Ectodermal cell (in vitro differentiated cells): ENCODE measurements at regions not wholly inside any gene's neighbourhood (a gene's known extent, or its start where the extent isn't known, plus 50 kb on each side); places are given as distances from the start of the nearest gene placed in this dataset.
"Not testable (repeated sequence)": the region's sequence is repeated elsewhere in the genome, so short reads cannot be mapped to it uniquely, and the experiment has no call there.

Experiments
- H3K27ac ChIP-seq: 2 replicates; pipeline ENCODE4 v1.7.0; 2013; ENCODE audit warnings: mild to moderate bottlenecking, low read depth, low read length; ENCODE audit not compliant: insufficient read depth, poor library complexity, severe bottlenecking
- H3K27me3 ChIP-seq: 2 replicates; pipeline ENCODE4 v1.7.0; 2013; ENCODE audit warnings: mild to moderate bottlenecking, low read length; ENCODE audit not compliant: insufficient read depth, control insufficient read depth, poor library complexity, severe bottlenecking
- H3K36me3 ChIP-seq: one replicate; pipeline ENCODE4 v1.7.0; 2013; ENCODE audit warnings: low read length; ENCODE audit not compliant: control insufficient read depth, insufficient read depth
- H3K4me1 ChIP-seq: one replicate; pipeline ENCODE4 v1.7.0; 2013; ENCODE audit warnings: low read length; ENCODE audit not compliant: control insufficient read depth, insufficient read depth
- H3K4me3 ChIP-seq: 2 replicates; pipeline ENCODE4 v1.7.0; 2013; ENCODE audit warnings: low read depth, low read length, control low read depth; ENCODE audit not compliant: insufficient read depth
- H3K9me3 ChIP-seq: 2 replicates; pipeline ENCODE4 v1.7.0; 2013; ENCODE audit warnings: mild to moderate bottlenecking, low read length, moderate library complexity; ENCODE audit not compliant: control insufficient read depth
- WGBS, 2 experiments: methylation state at CpG; one replicate each; pipeline ENCODE4 v1.1.7; 2013; ENCODE audit warnings: missing lambda C conversion rate in 2 of 2; 5-methylcytosine and 5-hydroxymethylcytosine counted together

GRCh38 chr2:47295981-47296635, 73.0 kb upstream of the EPCAM start:
- no peaks in the 10 kb centered on the region for H3K9me3 ChIP-seq
- no peaks in the 10 kb centered on the region for H3K36me3 ChIP-seq
- H3K27ac ChIP-seq: no peak overlapping the region
- 81 to 88% methylated on average over 4 to 5 of the region's 5 CpGs for WGBS, 2 experiments
- peaks cover 7% of the 10 kb centered on the region for H3K4me1 ChIP-seq
- H3K4me3 ChIP-seq: no peak overlapping the region
- no peaks in the 10 kb centered on the region for H3K27me3 ChIP-seq

GRCh38 chr2:47295131-47295980, 73.8 kb upstream of the EPCAM start:
- 46 to 62% methylated on average over 3 of the region's 3 CpGs for WGBS, 2 experiments

GRCh38 chr2:47293976-47294375, 75.1 kb upstream of the EPCAM start:
- no peaks in the 10 kb centered on the region for H3K27me3 ChIP-seq
- WGBS, 2 experiments: 93% methylated on average over 6 of the region's 6 CpGs

More at GRCh38 chr2:47295131-47295980, 73.8 kb upstream of the EPCAM start:
- Histone ChIP-seq H3K9me3 (no peaks in the 10 kb centered on the region), H3K27ac (no peak overlapping the region), H3K4me3 (no peak overlapping the region), H3K27me3 (no peaks in the 10 kb centered on the region), H3K36me3 (no peaks in the 10 kb centered on the region), H3K4me1 (peaks cover 7% of the 10 kb centered on the region)

GRCh38 chr2:47288864-47289263, 80.2 kb upstream of the EPCAM start:
- no peaks in the 10 kb centered on the region for H3K36me3 ChIP-seq
- H3K4me3 ChIP-seq: no peak overlapping the region
- no peaks in the 10 kb centered on the region for H3K9me3 ChIP-seq
- H3K4me1 ChIP-seq: peaks cover 8% of the 10 kb centered on the region
- 91% methylated on average over 1 of the region's 1 CpG; no CpG with 5 or more reads in 1 of the 2 experiments for WGBS, 2 experiments
- H3K27me3 ChIP-seq: no peaks in the 10 kb centered on the region
- no peak overlapping the region for H3K27ac ChIP-seq

More at GRCh38 chr2:47293976-47294375, 75.1 kb upstream of the EPCAM start:
- H3K4me3 ChIP-seq: no peak overlapping the region
- peaks cover 7% of the 10 kb centered on the region for H3K4me1 ChIP-seq
- H3K9me3 ChIP-seq: no peaks in the 10 kb centered on the region
- H3K36me3 ChIP-seq: no peaks in the 10 kb centered on the region
- no peak overlapping the region for H3K27ac ChIP-seq

GRCh38 chr2:47283659-47284058, 85.5 kb upstream of the EPCAM start:
- Histone ChIP-seq H3K27me3 (no peaks in the 10 kb centered on the region), H3K4me1 (peaks cover 8% of the 10 kb centered on the region), H3K9me3 (no peaks in the 10 kb centered on the region)

GRCh38 chr2:47282621-47283272, 86.4 kb upstream of the EPCAM start:
- Histone ChIP-seq H3K9me3 (no peaks in the 10 kb centered on the region), H3K27me3 (no peaks in the 10 kb centered on the region), H3K36me3 (no peaks in the 10 kb centered on the region), H3K27ac (no peak overlapping the region), H3K4me1 (peaks cover 5% of the 10 kb centered on the region), H3K4me3 (no peak overlapping the region)
- WGBS, 2 experiments: 88 to 93% methylated on average over 3 of the region's 3 CpGs

More at GRCh38 chr2:47283659-47284058, 85.5 kb upstream of the EPCAM start:
- Histone ChIP-seq H3K27ac (no peak overlapping the region), H3K4me3 (no peak overlapping the region), H3K36me3 (no peaks in the 10 kb centered on the region)
- WGBS, 2 experiments: 95% methylated on average over 7 of the region's 7 CpGs

- not testable (repeated sequence) for H3K4me3 ChIP-seq, H3K36me3 ChIP-seq, H3K27me3 ChIP-seq, H3K9me3 ChIP-seq, H3K27ac ChIP-seq, H3K4me1 ChIP-seq
- WGBS, 2 experiments: 84 to 93% methylated on average over 4 of the region's 4 CpGs
Observed at GRCh38 chr2:47279525-47279924, 89.6 kb upstream of the EPCAM start.

- Histone ChIP-seq H3K27ac (no peak overlapping the region), H3K27me3 (peaks cover 3% of the 10 kb centered on the region), H3K4me3 (no peak overlapping the region), H3K4me1 (no peaks in the 10 kb centered on the region), H3K36me3 (no peaks in the 10 kb centered on the region), H3K9me3 (no peaks in the 10 kb centered on the region)
- WGBS, 2 experiments: 91 to 97% methylated on average over 1 of the region's 1 CpG
Observed at GRCh38 chr2:47277987-47278386, 91.1 kb upstream of the EPCAM start.

- Histone ChIP-seq H3K27me3 (peaks cover 9% of the 10 kb centered on the region), H3K4me1 (no peaks in the 10 kb centered on the region), H3K9me3 (no peaks in the 10 kb centered on the region), H3K4me3 (no peak overlapping the region), H3K36me3 (no peaks in the 10 kb centered on the region), H3K27ac (no peak overlapping the region)
Observed at GRCh38 chr2:47277187-47277586, 91.9 kb upstream of the EPCAM start.

GRCh38 chr2:47276061-47276460, 93.0 kb upstream of the EPCAM start:
- H3K27ac ChIP-seq: no peak overlapping the region
- H3K4me3 ChIP-seq: no peak overlapping the region
- H3K9me3 ChIP-seq: no peaks in the 10 kb centered on the region
- 22 to 38% methylated on average over 3 of the region's 3 CpGs for WGBS, 2 experiments
- H3K4me1 ChIP-seq: no peaks in the 10 kb centered on the region
- H3K27me3 ChIP-seq: peaks cover 9% of the 10 kb centered on the region
- no peaks in the 10 kb centered on the region for H3K36me3 ChIP-seq
